NCI-H460 (cell line): ENCODE measurements at regions not wholly inside any gene's neighbourhood (a gene's known extent, or its start where the extent isn't known, plus 50 kb on each side); places are given as distances from the start of the nearest gene placed in this dataset.
"Not testable (repeated sequence)": the region's sequence is repeated elsewhere in the genome, so short reads cannot be mapped to it uniquely, and the experiment has no call there.

ENCODE experiments used
- DNase-seq: peaks from one replicate; pipeline ENCODE4 v3.0.0-alpha.2; 2016; ENCODE audit warnings: low read depth; ENCODE audit errors: extremely low read depth

DNA sequence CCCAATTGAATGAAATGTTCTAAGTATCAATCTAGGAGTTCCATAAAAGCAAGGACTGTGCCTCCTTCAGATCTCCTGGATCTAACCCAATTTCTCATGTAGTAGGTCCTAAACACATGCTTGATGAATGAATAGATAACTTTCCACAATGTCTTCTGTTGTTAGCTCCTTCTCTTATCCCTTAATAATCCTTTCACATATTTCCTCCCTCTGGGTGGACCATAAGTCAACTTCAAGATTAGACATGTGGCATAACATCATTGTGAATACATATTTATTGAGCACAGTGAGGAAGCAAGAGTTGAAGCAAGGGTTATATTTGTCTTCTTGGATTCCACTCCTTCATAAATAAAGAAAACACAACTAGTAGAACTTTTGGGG lies 108.6 kb upstream of the EGFLAM start:
- DNase-seq, result no peak

DNA sequence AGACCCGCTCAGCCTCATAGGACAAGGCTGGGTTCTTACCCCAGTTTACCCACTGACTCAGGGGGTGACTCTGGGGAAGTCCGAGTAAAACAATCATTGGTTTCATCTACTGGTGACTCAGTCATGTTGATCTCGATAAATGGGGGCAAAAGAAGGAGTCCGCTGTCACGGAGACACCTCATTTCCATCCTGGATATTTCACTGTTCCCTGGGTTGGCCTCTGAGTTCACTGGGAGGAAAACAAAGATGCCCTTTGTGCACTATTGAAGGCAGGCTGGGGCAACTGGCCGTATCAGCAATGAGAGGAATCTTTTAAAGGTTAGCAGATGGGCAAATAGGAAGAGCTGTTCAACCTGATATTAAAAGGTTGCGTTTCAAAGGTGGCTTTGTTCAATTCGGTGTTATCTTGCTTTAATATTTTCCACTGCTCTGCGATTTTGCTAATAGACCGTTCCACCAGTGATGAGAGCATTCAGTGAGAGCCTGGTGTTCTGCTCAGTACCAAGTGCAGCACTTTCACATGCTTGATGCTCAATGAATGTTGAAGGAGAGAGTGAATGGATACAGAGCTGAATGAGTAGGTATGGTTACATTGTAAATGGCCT lies 110.2 kb upstream of the EGFLAM start:
- DNase-seq, result no peak

GRCh38 chr5:38143384-38143783 lies 115.0 kb upstream of the EGFLAM start:
- DNase-seq, result no peak

GRCh38 chr5:38141665-38142064 lies 116.7 kb upstream of the EGFLAM start:
- no peak for DNase-seq

- no peak for DNase-seq
These were observed 119.8 kb upstream of the EGFLAM start for GRCh38 chr5:38138574-38138973.

GRCh38 chr5:38135486-38136039 lies 122.8 kb upstream of the EGFLAM start:
- DNase-seq, result no peak

DNA sequence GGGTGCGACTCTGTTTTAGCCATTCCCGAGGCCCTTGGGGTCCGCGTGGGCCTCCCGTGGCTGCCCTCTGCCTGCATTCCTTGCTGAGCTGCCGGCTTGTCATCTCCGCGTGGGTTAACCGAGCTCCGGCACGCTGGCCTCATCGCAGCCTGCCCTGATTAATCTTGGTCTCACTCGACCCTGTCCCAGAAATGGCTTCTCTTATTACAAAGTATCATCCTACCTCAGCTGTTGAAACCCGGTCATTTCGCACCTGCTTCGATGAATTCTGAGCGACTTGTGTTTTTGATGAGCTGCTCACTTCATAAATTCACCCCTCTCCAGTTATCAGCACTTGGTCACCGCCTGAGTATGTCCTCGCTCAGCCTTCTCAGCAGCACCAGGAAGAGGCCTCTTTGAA lies 123.5 kb upstream of the EGFLAM start:
- no peak for DNase-seq

- not testable (repeated sequence) for DNase-seq
These were observed 124.1 kb upstream of the EGFLAM start for GRCh38 chr5:38134294-38134693.

DNA sequence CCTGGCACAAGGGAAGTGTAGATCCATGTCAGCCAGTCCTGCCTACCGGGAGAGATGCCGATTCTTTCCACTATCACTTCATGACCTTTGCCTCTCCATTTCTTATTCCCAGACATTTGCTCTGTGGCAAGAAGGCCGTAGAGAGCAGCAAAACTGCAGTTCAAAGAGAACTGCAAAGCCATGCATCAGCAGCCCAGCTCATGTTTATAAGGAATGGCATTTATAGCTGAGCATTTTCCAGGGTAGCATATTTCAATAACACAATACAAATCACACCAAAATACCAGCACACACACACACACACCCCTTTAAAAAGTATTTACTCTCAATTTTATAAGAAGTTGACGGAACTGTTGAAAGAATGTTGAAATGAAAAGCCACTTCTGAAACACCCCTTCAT lies 126.7 kb upstream of the EGFLAM start:
- DNase-seq, result no peak

DNA sequence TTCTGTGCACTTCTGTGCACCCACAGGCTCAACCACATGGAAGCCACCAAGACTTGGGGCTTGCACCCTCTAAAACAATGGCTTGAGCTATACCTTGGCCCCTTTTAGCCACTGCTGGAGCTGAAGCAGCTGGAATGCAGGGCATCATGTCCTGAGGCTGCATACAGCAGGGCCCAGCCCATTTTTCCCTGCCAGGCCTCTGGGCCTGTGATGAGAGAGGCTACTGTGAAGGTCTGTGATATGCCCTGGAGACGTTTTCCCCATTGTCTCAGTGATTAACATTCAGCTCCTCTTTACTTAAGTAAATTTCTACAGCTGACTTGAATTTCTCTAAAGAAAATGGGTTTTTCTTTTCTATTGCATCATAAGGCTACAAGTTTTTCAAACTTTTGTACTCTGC lies 134.0 kb upstream of the EGFLAM start:
- DNase-seq, result no peak

GRCh38 chr5:38121420-38121819 lies 136.9 kb upstream of the EGFLAM start:
- no peak for DNase-seq

DNA sequence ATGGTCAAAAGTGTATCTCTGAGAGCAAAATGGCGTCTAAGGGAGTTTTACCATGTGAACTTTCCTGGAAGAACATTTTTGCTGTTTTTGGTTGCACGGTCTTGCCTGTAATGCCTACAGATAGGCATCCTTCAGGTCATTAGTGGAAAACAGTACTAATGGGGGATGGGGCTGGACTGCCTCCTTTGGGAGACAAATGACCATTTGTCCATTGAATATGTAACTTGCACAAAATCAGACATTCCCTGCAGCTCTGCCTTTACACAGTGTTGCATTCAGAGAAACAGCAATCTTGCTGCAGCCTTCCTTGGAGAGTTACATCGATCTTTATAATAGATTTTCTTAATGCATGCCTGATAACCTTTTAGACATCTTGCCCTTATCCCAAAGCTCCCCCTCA lies 138.5 kb upstream of the EGFLAM start:
- DNase-seq, result no peak

DNA sequence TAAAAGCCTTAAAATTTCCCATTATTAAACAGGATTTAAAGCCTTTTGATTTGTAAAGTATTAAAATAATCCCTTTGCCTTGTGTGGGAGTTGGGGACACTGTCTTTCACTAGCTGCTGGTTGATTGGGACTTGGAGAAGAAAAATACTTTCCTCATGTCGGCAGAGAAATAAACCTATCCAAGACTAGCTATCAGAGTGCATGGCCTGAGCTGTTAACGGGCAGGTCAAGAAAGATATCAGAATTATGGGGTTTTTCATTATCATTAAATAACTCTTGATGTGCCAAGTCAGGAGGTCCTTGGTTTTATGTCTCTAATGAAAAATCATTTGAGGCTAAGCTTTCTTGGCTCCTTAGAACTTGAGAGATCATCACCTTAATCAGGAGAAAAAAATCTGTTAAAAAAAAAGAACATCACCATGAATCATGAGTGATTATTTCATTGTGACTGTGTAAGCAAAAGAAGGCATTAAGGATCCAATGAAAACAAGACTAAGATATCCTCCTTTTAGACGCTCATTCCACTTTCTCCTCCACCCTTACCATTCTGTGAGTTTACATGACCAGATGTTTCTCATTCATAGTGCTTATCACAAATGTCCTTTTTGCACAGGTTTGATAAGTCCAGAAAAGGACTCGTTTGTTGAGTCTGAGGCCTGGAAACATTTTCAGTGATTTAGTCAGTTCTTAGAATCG lies 140.4 kb upstream of the EGFLAM start:
- DNase-seq, result no peak

- DNase-seq, result no peak
These were observed 143.0 kb upstream of the EGFLAM start for GRCh38 chr5:38115318-38115827.

DNA sequence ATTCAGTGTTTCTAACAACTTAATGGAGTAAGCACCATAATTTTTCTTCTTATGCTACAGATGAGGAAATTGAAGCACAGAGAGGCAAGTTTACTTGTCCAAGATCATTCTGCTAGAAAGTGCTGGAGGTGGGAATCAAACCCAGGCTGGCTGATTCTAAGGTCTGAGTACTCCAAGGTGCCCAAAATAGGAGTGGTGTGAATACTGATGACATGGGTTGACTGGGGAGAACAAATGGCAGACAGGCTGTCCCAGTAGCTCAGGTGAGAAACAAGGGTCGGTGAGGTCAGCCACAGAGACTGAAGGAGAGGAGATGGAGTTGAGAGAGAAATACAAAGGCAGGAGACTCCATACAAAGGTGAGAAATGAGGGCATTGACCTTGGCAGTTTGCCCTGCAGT lies 144.5 kb upstream of the EGFLAM start:
- no peak for DNase-seq

- DNase-seq, result no peak
These were observed 144.9 kb upstream of the EGFLAM start for GRCh38 chr5:38113456-38113855.

DNA sequence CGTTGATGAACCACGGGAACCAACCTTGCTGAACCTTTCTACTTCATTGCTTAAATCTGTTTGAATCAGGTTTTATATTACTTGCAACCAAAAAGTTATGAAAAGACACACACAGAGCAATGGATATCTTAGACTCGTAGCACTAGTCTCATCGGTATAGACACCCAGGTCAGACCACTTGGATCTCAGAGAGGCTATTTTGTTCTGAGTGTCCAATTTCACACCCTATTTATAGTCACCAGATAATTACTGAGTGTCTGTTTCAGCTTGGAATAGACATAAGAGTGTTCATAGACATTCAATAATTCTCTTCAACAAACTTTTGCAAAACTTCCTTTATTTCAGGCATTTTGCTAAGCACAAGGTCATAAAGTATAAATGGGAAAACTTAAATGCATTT lies 145.4 kb upstream of the EGFLAM start:
- no peak for DNase-seq

DNA sequence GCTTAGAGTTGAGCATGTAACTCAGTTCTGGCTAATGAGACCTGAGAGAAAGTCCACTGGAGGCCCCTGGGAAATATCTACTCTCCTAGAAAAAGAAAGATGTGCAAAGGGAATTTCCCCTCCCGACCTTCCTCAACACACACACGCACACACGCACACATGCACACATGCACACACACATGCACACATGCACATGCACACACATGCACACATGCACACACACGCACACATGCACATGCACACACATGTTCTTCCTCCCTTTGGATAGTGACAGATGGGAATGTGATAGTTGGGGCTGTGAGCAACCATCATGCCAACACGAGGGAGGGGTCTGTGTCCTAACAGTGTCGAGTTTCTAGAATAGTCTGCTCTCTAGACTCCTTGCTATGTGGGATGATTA lies 148.2 kb upstream of the EGFLAM start:
- DNase-seq, result no peak

DNA sequence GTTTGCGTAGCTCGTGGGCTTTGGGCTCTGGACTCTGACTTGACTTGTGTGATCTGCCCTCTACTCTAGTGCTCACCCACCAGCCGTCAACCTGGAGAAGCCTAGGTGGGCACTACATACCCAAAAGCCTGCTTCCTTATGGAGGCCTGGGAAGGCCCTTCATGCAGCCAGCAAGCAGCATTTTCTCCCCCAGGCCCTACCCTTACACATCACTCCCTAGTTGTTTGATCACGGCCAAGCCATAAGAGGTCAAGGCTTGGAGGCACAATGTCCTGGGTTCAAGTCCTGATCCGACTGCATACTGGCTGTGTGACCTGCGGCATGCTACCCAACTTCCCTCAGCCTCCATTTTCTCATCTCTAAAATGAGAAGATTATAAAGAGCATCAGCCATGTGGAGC lies 151.3 kb upstream of the EGFLAM start:
- DNase-seq, result no peak

GRCh38 chr5:38105801-38106200 lies 152.6 kb upstream of the EGFLAM start:
- DNase-seq, result no peak

DNA sequence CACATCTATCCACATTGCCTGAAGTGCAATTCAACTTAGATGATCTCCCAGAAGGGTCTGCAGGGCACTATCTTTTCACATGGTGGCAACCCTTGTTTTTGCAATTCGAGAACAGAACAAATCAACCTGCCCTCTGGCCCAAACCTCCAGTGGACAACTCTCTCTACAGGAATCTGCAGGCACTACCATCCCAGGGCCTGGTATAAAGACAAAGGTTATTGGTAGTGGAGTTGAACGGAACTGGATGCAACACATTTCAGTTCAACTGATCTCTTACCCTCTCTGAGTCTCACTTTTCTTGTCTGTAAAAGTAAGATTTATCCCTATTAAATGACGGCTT lies 153.2 kb upstream of the EGFLAM start:
- DNase-seq, result no peak

DNA sequence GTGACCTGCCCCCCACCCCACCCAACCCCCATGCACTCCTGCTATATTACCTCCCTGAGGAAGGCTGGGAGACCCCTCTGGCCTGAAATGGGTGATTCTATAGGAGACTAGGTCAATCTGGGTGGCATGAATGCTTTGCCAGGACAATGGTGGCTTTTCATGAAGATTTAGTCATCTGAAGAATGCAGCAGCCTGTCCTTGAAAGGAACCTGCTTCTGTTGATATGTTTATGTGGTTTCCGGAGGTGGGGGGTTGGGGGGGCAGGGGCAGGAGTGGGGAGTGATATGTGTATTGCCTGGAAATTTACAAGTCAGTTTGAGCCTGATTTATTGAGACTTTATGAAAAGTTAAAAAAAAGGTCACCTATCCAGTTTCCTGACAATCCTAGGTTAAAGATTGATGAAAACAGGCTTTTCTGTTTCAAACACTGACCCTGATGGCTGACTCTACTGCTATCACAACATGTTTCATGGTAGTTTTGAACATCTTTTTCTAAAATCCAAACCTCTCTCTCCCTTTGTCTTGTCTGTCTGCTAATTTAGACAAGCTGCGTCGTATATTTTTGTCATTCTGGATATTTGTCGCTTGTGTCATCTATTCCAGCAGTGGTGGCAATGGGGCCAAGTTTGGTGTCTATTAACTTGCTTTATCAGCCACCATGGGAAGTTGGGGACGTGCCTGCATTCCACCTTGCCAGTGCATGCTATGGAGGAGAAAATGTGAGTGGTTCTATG lies 153.7 kb upstream of the EGFLAM start:
- no peak for DNase-seq
